NCI-H2227 treated with DMSO at 0.1 percent for 48 hours (cell line): ENCODE measurements at regions not wholly inside any gene's neighbourhood (a gene's known extent, or its start where the extent isn't known, plus 50 kb on each side); places are given as distances from the start of the nearest gene placed in this dataset.

Source experiments
- DNase-seq: peaks from one replicate; lab custom pipeline; 2025; lab: John Stamatoyannopoulos, UW

DNA sequence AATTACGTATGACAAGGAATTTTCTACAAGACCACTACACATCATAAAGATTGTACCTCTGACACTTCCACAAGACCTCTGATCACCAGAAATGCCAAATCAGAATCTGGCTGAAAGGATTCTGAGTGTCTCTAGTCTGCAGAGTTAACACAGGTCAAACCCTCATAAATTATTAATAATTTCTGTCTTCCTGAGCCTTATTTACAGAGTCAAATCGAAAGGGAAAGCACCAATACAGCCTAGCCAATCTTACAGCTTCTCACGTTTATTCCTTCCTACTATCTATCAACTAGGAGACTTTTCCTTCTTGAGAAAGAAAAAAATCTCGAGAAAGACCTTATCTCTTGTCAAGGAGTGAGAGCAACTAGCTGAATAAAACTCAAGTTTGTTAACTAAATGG is 2151.6 kb downstream of the MRPL39 start:
- no peak for DNase-seq

DNA sequence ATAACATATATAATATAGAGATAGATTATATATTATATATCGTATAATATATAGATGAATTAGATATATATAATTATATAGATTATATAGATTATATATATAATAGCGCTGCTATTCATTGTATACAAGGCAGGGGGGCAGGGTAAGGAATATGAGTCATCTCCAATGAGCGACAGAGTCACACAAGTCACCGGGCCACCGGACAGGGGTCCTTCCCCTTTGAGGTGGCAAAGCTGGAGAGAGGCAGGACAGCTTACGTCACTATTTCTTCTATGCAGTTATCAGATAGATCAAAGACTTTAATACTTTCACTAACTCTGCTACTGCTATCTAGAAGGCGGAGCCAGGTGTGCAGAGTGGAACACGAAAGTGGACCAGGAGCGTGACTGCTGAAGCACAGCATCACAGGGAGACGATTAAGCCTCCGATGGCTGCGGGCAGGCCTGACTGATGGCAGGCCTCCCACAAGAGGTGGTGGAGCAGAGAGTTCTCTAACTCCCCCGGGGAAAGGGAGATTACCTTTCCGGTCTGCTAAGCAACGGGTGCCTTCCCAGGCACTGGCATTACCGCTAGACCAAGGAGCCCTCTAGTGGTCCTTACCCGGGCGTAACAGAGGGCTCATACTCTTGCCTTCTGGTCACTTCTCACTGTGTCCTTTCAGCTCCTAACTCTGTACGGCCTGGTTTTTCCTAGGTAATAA is 2154.7 kb downstream of the MRPL39 start:
- no peak for DNase-seq

DNA sequence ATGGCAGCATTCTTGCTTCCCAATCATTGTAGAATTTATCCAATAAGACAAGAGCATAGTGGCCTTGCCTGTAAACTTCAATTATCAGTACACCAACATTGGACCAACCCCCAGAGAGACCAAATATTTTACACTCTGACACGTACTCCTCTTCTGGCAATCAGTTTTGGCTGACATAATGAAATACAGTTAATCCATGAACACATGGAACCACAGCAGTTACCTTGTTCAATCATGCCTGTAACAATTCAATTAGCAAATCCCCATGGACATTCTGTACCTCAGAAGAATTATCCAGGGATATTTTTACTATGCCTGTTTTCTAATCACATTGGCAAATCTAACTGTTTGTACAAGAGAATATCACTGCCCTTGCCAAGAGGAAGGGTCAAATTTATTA is 2162.0 kb downstream of the MRPL39 start:
- DNase-seq: no peak

DNA sequence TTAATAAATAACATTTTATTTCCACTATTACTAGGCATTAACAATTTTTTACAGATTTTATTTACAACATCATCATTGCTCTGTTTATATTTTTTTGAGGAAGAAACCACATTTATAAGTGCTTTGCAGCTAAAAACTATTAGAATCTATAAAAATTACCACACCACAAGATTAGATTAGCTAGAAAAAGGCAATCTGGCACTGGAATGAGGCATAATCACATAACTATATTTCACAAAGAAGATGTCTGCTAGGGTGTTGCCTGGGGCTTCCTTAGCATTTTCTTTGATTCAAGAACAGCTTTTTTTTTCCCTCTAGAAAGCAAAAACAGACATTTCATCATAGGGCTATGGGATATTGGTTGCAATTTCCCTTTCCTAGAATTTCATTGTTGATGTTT is 2169.2 kb downstream of the MRPL39 start:
- no peak for DNase-seq

DNA sequence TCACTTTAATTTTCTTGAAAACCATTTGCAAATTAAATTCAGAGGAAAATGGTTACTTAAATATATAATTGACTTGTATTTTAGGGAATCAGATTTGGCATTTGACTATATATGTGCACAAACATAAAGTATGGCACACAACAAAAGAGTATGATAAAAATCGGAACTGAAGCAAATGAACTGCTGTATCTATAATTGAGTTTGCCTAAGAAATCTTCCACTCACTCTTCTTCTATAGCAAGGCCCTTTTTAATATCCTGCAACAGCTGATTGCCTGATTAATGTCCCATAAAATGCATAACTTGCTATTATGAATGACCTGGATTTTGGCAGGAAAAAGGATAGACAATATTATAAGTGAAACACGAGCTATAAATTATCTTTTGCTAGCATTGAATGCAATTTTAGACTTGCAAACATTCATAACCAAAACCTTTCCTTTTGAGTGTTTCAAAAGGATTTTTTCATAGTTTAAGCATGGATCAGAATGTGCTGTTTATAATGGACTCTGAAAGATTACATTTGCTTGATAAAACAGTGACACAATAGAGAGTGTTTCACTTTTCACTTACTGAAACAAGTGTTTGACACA is 2204.3 kb downstream of the MRPL39 start:
- DNase-seq: no peak

DNA sequence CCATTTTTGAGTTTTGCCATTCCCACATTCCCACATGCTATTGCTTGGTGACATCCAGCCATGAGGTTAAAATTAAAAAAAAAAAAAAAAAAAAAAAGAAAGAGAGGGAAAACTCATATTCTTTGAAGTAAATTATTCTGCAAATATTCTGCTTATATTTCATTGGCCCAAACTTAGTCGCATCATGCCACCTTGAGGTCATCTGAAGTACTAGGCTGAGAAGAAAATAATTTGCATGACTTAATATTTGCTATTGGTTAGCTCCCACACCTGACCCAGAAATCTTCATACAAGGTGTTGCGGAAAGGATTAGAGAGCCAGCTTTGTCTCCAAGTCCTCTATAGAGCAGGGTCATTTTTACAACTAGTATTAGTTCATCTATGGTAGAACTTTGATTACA is 2206.0 kb downstream of the MRPL39 start:
- DNase-seq: no peak

DNA sequence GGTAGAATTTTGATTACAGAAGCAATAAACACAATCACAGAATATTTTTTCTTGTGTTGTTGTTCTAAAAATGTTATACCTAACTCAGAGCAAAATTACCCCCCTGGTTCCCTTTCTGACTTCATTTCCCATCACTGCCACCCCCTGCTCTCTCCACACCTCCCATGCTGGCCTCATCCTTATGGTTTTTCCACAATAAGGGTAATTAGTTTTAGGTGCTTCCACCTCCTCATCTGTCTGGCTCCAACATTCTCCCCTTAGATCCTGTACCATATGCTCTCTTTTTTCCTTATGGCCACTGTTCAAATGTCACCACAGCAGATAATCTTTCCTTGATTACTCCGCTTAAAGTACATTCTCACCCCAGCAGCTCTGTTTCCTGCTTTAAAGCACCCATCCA is 2208.6 kb downstream of the MRPL39 start:
- no peak for DNase-seq

DNA sequence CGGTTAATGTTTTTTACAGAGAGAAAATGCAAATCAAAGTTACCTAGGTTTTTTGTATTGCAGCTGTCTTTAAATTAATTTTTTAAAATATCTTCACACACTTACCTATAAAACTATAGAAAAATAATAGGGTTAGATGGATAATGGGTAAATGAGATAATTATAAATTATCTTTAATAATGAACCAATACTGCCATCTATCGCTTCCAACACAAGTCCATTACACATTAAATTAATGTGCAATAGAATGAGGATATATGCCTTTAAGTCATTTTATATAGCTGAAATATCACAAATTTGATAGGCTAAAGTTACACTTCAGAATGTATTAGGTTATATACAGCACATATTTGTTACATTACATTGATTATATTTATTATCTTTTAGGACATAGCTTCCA is 2212.8 kb downstream of the MRPL39 start:
- DNase-seq: no peak

DNA sequence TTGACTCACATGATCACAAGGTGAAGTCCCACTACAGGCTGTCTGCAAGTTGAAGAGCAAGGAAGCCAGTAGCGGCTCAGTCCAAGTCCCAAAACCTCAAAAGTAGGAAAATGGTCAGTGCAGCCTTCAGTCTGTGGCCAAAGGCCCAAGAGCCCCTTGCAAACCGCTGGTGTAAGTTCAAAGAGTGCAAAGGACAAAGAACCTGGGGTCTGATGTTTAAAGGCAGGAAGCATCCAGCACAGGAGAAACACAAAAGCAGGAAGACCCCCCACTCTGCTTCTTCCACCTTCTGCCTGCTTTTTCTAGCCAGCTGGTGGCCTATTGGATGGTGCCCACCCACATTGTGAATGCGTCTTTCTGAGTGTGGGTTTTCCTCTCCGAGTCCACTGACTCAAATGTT is 2222.6 kb downstream of the MRPL39 start:
- no peak for DNase-seq

DNA sequence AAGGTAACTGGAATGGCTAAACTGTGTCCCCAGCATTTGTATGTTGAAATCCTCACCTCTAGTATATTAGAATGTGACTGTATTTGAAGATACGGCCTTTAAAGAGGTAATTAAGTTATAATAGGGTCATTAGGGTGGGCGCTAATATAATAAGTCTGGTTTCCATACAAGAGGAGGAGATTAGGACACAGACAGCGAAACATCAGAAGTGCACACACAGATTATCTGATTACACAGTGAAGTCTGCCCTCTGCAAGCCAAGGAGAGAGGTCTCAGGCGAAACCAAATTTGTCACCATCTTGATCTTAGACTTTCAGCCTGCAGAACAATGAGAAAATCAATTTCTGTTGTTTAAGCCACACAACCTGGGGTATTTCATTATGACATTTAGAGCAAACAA is 2233.1 kb downstream of the MRPL39 start:
- DNase-seq: no peak

DNA sequence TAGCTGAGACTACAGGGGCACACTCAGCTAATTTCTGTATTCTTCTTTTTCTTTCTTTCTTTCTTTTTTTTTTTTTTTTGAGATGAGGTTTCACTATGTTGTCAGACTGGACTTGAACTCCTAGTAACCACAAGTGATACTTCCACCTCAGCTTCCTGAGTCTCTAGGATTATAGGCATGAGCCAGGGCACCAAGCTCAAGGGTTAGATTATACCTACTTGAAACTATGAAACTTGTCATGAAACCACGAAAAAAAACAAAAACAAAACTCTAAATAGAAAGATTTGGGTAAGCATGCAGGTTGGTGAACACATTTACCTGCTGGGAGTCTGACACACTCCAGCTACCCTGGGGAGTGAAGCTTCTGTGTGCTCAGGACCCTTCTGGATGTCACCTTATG is 2250.4 kb downstream of the MRPL39 start:
- no peak for DNase-seq

DNA sequence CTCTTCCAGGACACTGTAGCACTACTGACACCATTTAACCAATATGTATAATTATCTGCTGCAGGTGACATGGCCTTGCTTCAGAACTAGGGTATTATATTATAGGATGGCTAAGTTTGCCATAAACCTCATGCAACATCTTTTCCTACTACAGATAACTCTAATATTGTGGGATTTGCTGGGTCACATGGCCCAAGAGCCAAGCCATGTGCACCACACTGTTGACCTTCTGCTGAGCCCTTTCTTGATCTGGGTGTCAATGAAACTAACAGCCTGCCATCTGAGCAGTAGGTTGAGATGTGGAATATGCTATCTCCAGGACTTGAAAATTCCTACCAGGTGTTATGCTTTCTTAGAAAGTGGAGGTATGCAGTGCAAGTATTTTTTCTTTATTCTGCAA is 2291.1 kb downstream of the MRPL39 start:
- no peak for DNase-seq

DNA sequence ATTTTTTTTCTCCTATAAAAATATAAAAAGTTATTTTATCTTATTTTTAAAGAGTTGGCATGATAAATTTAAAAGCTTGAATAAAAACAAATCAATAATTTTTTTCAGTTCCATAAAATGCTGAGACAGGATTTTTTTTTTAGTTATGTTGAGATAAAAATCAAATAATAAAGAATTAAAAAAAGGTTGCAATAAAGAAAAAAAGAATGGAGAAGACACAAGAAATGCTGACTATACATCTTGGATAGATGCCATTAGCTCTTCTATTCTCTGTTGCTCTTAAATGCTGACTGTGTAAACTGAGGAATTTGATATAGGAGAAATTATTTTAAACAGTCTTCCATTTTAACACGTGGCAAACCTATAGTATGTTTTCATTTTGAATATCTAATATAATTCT is 2298.5 kb downstream of the MRPL39 start:
- no peak for DNase-seq

DNA sequence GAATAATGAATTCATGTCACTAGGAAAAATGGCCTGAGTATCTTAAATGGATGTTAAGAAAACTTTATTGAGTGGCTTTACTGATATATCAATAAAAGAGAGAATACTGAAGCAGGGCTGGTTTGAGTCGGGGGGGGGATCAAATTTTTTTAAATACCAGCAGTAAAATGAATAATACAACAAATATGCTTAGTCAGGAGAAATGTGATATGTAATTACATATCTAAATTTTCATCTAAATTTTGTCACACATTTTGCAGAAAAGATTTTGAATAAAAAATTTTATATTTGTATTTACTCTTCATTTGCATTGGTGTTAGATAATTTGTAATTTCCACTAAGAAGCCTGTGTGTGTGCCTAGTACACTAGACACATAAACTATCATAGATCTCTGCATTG is 2300.2 kb downstream of the MRPL39 start:
- no peak for DNase-seq

DNA sequence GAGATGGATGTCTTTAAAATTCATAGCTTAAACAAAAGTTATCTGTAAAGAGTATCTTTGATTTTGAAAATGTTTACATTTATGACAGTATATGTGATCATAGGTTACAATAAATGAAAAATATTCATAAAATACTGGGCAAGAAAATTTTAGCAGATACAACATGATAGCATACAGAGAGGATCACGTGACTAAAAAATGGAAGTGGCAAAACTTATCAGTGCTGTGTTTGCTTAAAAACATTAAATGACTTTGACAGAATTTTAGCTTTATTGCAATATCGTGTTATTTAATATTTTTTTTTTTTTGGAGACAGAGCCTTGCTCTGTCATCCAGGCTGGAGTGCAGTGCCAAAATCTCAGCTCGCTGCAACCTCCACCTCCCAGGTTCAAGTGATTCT is 2294.1 kb downstream of the NCAM2 start:
- DNase-seq: no peak

DNA sequence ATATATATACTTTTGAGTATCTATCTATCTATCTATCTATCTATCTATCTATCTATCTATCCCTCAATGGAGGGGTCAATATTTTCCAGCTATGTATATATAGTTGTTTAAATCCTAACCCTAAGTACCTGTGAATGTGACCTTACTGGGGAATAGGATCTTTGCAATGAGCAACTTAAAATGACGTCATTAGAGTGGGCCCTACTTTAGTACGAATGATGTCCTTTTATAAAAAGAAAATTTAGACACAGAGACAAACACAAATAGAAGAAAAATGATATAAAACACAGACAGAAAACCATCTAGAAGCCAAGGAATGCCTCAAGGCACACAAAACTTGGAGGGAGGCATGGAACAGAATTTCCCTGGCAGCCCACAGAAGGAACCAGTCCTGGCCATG is 2283.7 kb downstream of the NCAM2 start:
- DNase-seq: no peak

DNA sequence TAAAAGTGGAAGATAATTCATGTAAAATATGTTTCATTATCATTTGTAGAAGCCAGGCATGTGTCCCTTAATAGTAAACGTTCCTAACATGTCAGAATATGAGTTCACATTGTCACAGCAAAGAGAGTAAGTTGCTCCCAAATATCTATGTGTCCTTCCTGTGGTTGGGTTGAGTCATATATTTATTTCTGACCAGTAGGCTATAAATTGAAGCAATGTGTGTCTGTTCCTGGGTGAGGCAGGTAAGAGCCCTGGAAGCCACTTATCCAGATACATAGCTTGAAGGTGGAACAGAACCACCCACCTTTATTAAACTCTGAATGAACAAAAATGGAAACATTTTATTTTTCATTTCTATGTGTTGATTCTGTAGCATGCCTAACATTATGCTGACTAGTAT is 2251.6 kb downstream of the NCAM2 start:
- DNase-seq: no peak

DNA sequence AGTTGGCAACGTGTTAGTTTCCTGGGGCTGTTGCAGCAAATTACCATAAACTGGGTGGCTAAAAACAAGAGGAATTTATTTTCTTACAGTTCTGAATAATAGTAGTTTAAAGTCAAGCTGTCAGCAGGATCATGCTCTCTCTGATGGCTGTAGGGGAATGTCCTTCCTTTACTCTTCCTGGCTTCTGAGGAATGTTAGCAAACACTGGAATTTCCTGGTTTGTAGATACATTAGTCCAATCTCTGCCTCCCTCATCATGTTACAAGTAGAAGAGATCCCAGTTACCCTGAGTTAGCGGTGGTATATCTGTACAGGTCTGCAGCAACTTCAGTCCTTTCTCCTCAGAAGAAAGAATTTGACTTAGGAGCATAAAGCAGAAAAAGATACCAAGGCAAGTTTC is 2249.1 kb downstream of the NCAM2 start:
- no peak for DNase-seq

DNA sequence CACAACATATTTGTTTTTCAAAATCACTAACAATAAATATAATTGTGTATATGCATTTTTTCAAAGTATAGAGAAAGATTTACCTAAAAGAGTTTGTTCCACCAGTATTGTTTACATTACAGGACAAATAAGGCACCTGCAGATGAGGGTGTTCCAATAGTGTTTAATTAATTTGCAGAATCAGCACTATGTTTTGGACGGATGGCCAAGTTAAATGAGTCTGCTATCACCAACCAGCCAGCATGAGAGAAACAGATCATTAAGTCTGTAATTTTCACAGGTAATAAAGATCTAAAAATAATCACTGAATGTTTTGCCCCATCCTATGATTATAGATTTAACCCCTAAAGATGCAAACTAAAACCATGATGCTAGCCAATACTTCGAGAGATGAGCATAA is 2247.0 kb downstream of the NCAM2 start:
- DNase-seq: no peak

DNA sequence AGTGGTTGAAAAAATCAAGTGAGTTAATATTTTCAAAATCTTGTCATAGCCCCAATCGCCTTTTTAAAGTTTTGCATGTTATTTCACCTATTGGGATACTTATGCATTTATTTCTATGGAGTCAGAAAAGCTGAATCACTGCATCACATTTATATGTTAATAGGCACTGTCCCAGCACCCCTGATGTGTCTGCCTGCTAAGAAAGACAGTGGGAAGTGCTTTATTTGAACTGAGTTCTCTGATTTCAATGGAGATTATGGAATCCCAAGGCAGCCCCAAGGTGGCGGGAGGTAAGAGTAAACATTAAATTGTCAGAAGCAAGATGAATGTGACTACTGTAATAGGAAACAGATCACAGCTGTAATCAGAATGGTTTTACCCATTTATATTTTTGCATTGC is 2225.7 kb downstream of the NCAM2 start:
- DNase-seq: no peak

DNA sequence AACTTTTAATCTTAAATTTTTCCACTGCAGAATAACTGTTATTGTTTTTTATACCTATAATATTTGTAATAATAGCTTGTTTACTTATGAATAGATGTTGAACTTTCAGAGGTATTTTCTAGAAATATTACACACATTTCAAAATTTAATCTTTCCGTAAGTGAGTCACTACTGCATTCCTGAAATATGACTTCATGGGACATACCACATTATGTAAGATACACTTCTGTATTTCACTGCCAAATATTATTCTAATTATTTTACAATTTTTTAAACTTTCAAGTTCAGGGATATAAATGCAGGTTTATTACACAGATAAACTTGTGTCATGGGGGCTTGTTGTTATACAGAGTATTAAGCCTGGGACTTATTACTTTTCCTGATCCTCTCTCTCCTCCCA is 2220.5 kb downstream of the NCAM2 start:
- no peak for DNase-seq

DNA sequence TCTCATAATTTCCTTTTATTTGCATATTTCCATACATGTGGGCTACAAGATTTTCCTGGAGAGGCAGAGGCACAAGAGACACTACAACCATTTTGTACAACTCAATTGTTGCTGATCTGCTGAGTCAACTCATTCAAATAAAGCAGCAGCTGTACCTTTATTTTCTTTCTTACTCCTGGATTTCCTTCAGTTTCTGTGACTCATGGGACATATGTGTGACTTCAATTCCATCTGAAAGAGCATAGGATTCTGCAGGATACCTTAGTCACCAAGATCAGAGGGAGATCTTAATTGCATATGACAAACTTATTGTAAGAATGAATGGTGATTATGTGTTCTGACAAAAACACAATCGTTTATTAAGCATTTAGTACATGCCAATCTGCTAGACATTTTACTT is 2219.4 kb downstream of the NCAM2 start:
- no peak for DNase-seq

DNA sequence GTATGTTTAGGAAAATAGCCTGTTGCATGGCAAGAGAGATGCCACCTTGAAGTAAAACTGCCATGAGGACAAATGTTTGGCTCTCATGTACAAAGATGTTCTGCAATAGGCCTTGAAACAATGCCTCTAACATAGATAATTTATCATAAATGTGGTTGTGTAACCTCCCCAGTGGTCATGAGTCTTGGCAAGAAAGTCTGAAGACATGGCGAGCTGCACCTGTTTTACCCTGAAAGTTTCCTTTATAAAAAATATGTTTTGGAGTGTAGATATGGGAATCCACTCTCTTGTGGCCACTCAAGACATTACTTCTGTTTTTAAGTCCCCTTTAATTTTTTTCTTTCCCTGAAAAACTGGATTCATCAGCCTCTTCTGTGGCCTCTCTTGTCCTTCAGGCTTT is 2217.1 kb downstream of the NCAM2 start:
- DNase-seq: no peak
